ENCODE measurements at regions not wholly inside any gene's neighbourhood (a gene's known extent, or its start where the extent isn't known, plus 50 kb on each side); places are given as distances from the start of the nearest gene placed in this dataset.

- no peak overlapping the region for H3K27ac ChIP-seq (ENCODE audit: insufficient read length, low read depth, low read length)
- H3K36me3 Mint-ChIP-seq (ENCODE audit: insufficient read depth in 1 of 3, low read depth in 3 of 3), result no peaks in the 10 kb centered on the region
- no peak overlapping the region for H3K4me3 Mint-ChIP-seq
- H3K27ac Mint-ChIP-seq, result no peak overlapping the region; a peak in 1 of 7 replicates
- no peak overlapping the region for H2AK5ac ChIP-seq (ENCODE audit: insufficient read length, low read length)
- DNase-seq, result no peak
- no peaks in the 10 kb centered on the region for H3K27me3 ChIP-seq (ENCODE audit: insufficient read depth, low read length)
- no peaks in the 10 kb centered on the region for H4K20me1 ChIP-seq (ENCODE audit: control insufficient read depth, insufficient read depth, insufficient read length)
- H3K14ac ChIP-seq (ENCODE audit: insufficient read depth, low read length), result no peak overlapping the region
- H3K23ac ChIP-seq (ENCODE audit: insufficient read length, low read depth, low read length), result no peak overlapping the region
- H4K5ac ChIP-seq (ENCODE audit: insufficient read length, low read depth, low read length), result no peak overlapping the region
- no peaks in the 10 kb centered on the region for H3K9me3 ChIP-seq (ENCODE audit: control insufficient read depth, low read depth, low read length)
- H4K91ac ChIP-seq (ENCODE audit: insufficient read length, low read depth, low read length), result no peak overlapping the region
- H3K4me1 Mint-ChIP-seq, result peaks cover 7 to 9% of the 10 kb centered on the region in 2 experiments
- no peaks in the 10 kb centered on the region for H3K79me2 ChIP-seq (ENCODE audit: insufficient read depth, low read length)
- no peak overlapping the region for H2BK20ac ChIP-seq (ENCODE audit: low read depth, low read length, poor library complexity, severe bottlenecking)
- H4K8ac ChIP-seq (replicated peaks; ENCODE audit: insufficient read length, low read depth, low read length), result no peak overlapping the region
- no peak overlapping the region for H3K56ac ChIP-seq (ENCODE audit: insufficient read length, low read depth, low read length)
- TF ChIP-seq CTCF (conservative IDR thresholded peaks at IDR 0.05), result no peak
- no peak overlapping the region for H3K4me2 ChIP-seq (ENCODE audit: insufficient read depth, insufficient read length, low read length)
- H2BK120ac ChIP-seq (ENCODE audit: low read depth, low read length, poor library complexity, severe bottlenecking), result no peak overlapping the region
- no peak overlapping the region for H3K9ac ChIP-seq (ENCODE audit: extremely low read depth, insufficient read length, low read length)
- H2BK12ac ChIP-seq (ENCODE audit: insufficient read length, low read depth, low read length), result no peak overlapping the region
- H3K79me1 ChIP-seq (ENCODE audit: insufficient read depth, low read depth, low read length, poor library complexity, severe bottlenecking), result no peaks in the 10 kb centered on the region
- no peaks in the 10 kb centered on the region for H3K9me3 Mint-ChIP-seq
- H2AFZ ChIP-seq (ENCODE audit: low read length), result no peak overlapping the region
- H3T11ph ChIP-seq (ENCODE audit: low read length), result no peak overlapping the region
- no peak overlapping the region for H3K18ac ChIP-seq (ENCODE audit: insufficient read length, low read depth, low read length)
- no peak overlapping the region for H2BK5ac ChIP-seq (ENCODE audit: insufficient read length, low read length)
- H3K4me1 ChIP-seq (ENCODE audit: insufficient read depth, low read length), result no peaks in the 10 kb centered on the region
- H3K4ac ChIP-seq (ENCODE audit: low read depth, low read length), result no peak overlapping the region
- H2BK15ac ChIP-seq (ENCODE audit: low read depth, low read length), result no peak overlapping the region
- H3K27me3 Mint-ChIP-seq (ENCODE audit: low read depth), result no peaks in the 10 kb centered on the region
- no peaks in the 10 kb centered on the region for H3K23me2 ChIP-seq (ENCODE audit: insufficient read length, low read depth, low read length, poor library complexity, severe bottlenecking)
- no CpG with 5 or more reads among the region's 5 CpGs for WGBS (ENCODE audit: extremely low coverage, insufficient read length, low lambda C conversion rate)
Observed at GRCh38 chr2:149906886-149907285, 319.3 kb upstream of the MMADHC start.
